ENCODE measurements at regions not wholly inside any gene's neighbourhood (a gene's known extent, or its start where the extent isn't known, plus 50 kb on each side); places are given as distances from the start of the nearest gene placed in this dataset.

- TF ChIP-seq GATA3 (IDR thresholded peaks at IDR 0.05; ENCODE audit: low read depth, low read length) (no peak), GATA2 (IDR thresholded peaks at IDR 0.05; ENCODE audit: low read depth, low read length) (no peak)
Observed at GRCh38 chr12:41724216-41724615, 420.5 kb downstream of the GXYLT1 start.
